ENCODE measurements at regions not wholly inside any gene's neighbourhood (a gene's known extent, or its start where the extent isn't known, plus 50 kb on each side); places are given as distances from the start of the nearest gene placed in this dataset.
A peak's percentile ranks its signal among the peaks of the same experiment; 100 is the strongest.

DNA sequence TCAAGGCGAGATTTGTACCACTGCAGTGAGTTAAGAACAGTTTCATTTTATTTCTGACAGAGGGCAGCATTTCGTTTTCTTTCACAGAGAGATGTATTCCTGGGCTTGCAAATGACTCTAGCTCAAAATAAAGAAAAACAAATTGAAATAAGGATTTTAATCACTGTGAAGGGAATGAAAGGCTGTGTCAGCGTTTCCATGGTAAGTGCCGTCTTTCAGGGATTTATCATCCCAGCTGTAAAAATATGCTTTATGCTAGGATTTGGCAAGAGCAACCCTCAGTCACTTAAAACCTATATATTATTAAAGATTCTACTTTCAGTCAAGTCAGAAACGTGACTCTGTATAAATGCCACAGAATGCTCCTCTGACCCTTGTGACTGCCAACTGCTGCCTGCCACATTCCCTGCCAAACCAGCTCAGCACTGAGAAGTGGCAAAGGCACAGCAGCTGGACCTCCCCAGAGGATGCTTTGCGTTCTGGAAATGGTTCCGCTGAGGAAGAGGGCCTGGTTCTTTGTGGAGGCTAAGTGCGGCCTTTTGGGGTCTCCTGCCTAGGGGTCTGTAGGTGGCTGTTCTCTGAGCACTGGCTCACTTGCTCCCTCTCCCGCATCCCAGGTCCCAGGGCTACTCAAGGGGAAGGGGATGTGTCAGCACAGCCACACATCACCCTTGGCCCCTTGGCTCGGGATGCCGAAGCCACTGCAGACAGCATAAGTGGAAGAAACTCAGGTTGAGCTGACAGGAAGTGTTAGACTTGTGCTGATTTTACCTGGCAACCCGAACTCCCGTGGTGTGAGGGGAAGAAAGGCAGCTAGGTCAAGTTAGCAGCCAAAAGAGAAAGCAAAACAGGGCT, 56.6 kb upstream of the POMGNT2 start:
- H3K27ac ChIP-seq, result no peak overlapping the region
- H3K27me3 ChIP-seq, result no peaks in the 10 kb centered on the region
- TF ChIP-seq, protein P1, sequence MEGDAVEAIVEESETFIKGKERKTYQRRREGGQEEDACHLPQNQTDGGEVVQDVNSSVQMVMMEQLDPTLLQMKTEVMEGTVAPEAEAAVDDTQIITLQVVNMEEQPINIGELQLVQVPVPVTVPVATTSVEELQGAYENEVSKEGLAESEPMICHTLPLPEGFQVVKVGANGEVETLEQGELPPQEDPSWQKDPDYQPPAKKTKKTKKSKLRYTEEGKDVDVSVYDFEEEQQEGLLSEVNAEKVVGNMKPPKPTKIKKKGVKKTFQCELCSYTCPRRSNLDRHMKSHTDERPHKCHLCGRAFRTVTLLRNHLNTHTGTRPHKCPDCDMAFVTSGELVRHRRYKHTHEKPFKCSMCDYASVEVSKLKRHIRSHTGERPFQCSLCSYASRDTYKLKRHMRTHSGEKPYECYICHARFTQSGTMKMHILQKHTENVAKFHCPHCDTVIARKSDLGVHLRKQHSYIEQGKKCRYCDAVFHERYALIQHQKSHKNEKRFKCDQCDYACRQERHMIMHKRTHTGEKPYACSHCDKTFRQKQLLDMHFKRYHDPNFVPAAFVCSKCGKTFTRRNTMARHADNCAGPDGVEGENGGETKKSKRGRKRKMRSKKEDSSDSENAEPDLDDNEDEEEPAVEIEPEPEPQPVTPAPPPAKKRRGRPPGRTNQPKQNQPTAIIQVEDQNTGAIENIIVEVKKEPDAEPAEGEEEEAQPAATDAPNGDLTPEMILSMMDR (IDR thresholded peaks at IDR 0.05), result peak in 2 of 3 experiments; percentile 9 to 41
- intact Hi-C loops (cut with DNase I), result loop anchor here (5.0 kb wide), 1 partner anchor 340 kb away; no protein-coding TSS in a partner anchor
- no peaks in the 10 kb centered on the region for H3K36me3 ChIP-seq
- H3K9me3 ChIP-seq, result peaks cover 0 to 9% of the 10 kb centered on the region in 2 donors
- H3K4me3 ChIP-seq, result no peak overlapping the region
- DNase-seq (ENCODE audit: low spot score in 2 of 2), result no peak
- H3K4me1 ChIP-seq, result peaks cover 0 to 4% of the 10 kb centered on the region in 2 donors

DNA sequence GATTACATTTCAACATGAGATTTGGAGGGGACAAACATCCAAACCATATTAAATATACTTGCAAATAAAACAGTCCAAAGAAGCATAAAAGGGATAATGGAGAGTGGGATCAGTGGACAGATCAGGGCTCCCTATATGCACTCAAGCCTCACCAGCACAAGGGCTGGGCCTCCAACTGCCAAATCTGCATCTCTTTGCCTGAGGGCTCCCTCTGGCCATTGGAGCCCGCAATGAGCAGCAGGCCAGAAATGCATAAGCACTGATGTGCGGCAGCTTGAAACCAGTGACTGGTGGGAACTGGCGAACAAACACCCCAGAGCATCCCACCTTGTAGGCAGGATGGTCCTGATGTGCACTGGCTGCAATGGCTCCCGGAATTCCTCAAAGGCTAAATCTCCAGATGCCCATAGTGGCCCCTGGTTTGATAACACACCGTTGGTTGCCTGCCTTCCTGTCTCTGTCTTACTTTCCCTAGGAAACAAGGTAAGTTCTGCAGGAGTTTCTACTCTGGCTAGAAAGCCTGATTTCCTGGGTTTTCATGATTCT, 55.9 kb upstream of the POMGNT2 start:
- Histone ChIP-seq H3K36me3 (no peaks in the 10 kb centered on the region), H3K27me3 (no peaks in the 10 kb centered on the region), H3K4me3 (no peak overlapping the region), H3K27ac (no peak overlapping the region), H3K4me1 (peaks cover 0 to 4% of the 10 kb centered on the region in 2 donors), H3K9me3 (peaks cover 0 to 9% of the 10 kb centered on the region in 2 donors)
- intact Hi-C loops (cut with DNase I), result loop anchor here (5.0 kb wide), 1 partner anchor 341 kb away; no protein-coding TSS in a partner anchor
- no peak for DNase-seq (ENCODE audit: low spot score in 2 of 2)
- TF ChIP-seq, protein P1 (IDR thresholded peaks at IDR 0.05), result no peak

DNA sequence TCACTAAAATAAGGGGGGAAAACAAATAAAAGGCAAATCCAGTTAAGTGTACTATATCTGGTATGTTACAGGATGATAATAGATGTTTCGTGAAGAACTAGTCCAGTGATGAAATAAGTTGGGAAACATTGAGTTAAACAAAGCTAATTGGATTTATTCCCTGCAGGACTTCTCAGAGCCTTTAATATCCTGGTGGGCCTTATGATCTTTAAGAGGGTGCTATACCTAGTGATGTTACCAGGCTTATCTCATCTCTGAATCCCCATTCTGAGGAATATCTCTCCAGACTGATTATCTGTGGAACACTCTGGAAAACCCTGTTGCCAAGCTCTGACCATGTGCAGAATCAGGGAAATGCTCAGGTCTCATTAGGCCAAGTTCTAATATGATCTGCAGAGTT, 54.8 kb upstream of the POMGNT2 start:
- Histone ChIP-seq H3K36me3 (no peaks in the 10 kb centered on the region), H3K27me3 (no peaks in the 10 kb centered on the region), H3K9me3 (no peaks in the 10 kb centered on the region), H3K27ac (no peak overlapping the region), H3K4me1 (peaks cover 0 to 4% of the 10 kb centered on the region in 2 donors), H3K4me3 (no peak overlapping the region)
- DNase-seq (ENCODE audit: low spot score in 2 of 2), result no peak
- intact Hi-C loops (cut with DNase I), result loop anchor here (5.0 kb wide), 1 partner anchor 342 kb away; no protein-coding TSS in a partner anchor
- TF ChIP-seq, protein P1 (IDR thresholded peaks at IDR 0.05), result no peak

DNA sequence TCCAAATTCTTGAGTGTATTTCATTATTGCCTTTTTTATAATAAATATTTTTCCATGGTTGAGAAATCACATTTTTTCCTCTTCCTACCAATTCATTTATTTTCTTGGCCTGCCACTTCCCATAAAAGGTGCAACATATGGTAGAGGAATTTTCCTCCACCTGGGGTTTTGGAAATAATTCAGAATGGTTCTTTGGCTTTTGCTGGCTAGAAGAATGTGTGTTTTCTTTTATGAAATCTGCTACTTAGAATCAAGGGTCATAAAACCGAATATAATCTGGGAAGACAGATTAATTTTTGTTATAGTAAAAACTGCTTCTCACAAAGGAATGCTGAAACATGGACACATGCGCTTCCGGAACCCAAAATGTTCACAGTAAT, 54.0 kb upstream of the POMGNT2 start:
- no peaks in the 10 kb centered on the region for H3K9me3 ChIP-seq
- DNase-seq (ENCODE audit: low spot score in 2 of 2), result no peak
- H3K27me3 ChIP-seq, result no peaks in the 10 kb centered on the region
- H3K27ac ChIP-seq, result no peak overlapping the region
- H3K4me3 ChIP-seq, result no peak overlapping the region
- peaks cover 0 to 4% of the 10 kb centered on the region in 2 donors for H3K4me1 ChIP-seq
- intact Hi-C loops (cut with DNase I), result loop anchor here (5.0 kb wide), 1 partner anchor 342 kb away; no protein-coding TSS in a partner anchor
- TF ChIP-seq, protein P1 (IDR thresholded peaks at IDR 0.05), result no peak
- H3K36me3 ChIP-seq, result no peaks in the 10 kb centered on the region

DNA sequence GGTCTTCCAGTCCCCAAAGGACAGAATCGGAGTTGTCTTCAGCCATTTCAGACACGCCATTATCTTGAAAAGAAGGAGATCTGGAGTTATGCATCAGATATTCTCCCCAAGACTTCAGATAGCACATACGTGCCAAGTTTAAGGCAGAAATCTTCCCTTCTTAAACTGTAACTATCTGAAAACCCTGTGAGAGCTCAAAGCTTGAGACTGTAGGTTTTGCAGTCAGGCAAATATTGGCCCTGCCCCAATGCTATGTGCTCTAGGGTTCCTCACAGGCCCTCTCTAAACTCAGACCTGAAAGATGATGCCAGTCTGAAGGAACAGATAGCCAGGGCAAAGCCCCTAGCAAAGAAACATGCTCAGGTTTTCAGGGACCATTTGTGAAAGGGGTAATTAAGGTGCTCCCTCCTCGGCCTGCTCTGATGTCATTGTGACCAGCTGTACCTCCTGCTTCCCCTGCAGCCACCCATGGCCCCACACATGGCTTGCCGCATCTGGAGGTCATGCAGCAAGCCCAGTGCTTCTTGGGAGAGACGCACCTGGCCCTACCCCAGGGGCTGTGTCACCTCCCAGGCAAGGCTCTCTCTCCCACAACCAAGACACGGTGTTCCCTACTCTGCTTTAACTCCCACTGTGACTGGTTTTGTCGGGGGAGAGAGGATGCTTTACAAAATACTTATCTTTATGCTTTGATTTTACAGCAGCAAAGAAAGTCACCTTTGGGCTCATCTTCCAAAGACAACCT, 53.4 kb upstream of the POMGNT2 start:
- no peaks in the 10 kb centered on the region for H3K27me3 ChIP-seq
- H3K27ac ChIP-seq, result no peak overlapping the region
- peaks cover 0 to 4% of the 10 kb centered on the region in 2 donors for H3K4me1 ChIP-seq
- TF ChIP-seq, protein P1 (IDR thresholded peaks at IDR 0.05), result no peak
- no peaks in the 10 kb centered on the region for H3K9me3 ChIP-seq
- no peaks in the 10 kb centered on the region for H3K36me3 ChIP-seq
- no peak for DNase-seq (ENCODE audit: low spot score in 2 of 2)
- intact Hi-C loops (cut with DNase I), result no loop called here
- no peak overlapping the region for H3K4me3 ChIP-seq
